ENCODE measurements at regions not wholly inside any gene's neighbourhood (a gene's known extent, or its start where the extent isn't known, plus 50 kb on each side); places are given as distances from the start of the nearest gene placed in this dataset.

- CTCF ChIA-PET, result interaction anchor here (0.9 kb wide), 1 partner anchor 11 kb away, joined by 5 read pairs; no protein-coding TSS in a partner anchor
- DNase-seq (ENCODE audit: low read depth), result no peak
- no peak for TF ChIP-seq CTCF (IDR thresholded peaks at IDR 0.05; ENCODE audit: insufficient read depth, low read depth, low read length)
- POLR2A ChIA-PET, result no interaction called here
- Histone ChIP-seq H3K4me3 (ENCODE audit: low read depth, low read length) (no peak overlapping the region), H3K36me3 (ENCODE audit: control insufficient read depth, insufficient read depth, low read length) (no peaks in the 10 kb centered on the region), H3K27me3 (ENCODE audit: control insufficient read depth, insufficient read depth, low read length) (no peaks in the 10 kb centered on the region)
These were observed 164.5 kb upstream of the E2F7 start for GRCh38 chr12:77229640-77230442.

- CTCF ChIA-PET, result interaction anchor here (1.3 kb wide), 1 partner anchor 76 kb away, joined by 3 read pairs; no protein-coding TSS in a partner anchor
- POLR2A ChIA-PET, result no interaction called here
- DNase-seq (ENCODE audit: low read depth), result no peak
- no peak overlapping the region for H3K4me3 ChIP-seq (ENCODE audit: low read depth, low read length)
- TF ChIP-seq CTCF (IDR thresholded peaks at IDR 0.05; ENCODE audit: insufficient read depth, low read depth, low read length), result no peak
- no peaks in the 10 kb centered on the region for H3K27me3 ChIP-seq (ENCODE audit: control insufficient read depth, insufficient read depth, low read length)
- no peaks in the 10 kb centered on the region for H3K36me3 ChIP-seq (ENCODE audit: control insufficient read depth, insufficient read depth, low read length)
These were observed 163.0 kb upstream of the E2F7 start for GRCh38 chr12:77228376-77228775.

GRCh38 chr12:77226368-77226767, 161.0 kb upstream of the E2F7 start:
- TF ChIP-seq CTCF (IDR thresholded peaks at IDR 0.05; ENCODE audit: insufficient read depth, low read depth, low read length), result no peak
- Histone ChIP-seq H3K27me3 (ENCODE audit: control insufficient read depth, insufficient read depth, low read length) (no peaks in the 10 kb centered on the region), H3K36me3 (ENCODE audit: control insufficient read depth, insufficient read depth, low read length) (no peaks in the 10 kb centered on the region), H3K4me3 (ENCODE audit: low read depth, low read length) (no peak overlapping the region)
- POLR2A ChIA-PET, result no interaction called here
- DNase-seq (ENCODE audit: low read depth), result no peak
- CTCF ChIA-PET, result no interaction called here

- Histone ChIP-seq H3K4me3 (ENCODE audit: low read depth, low read length) (no peak overlapping the region), H3K27me3 (ENCODE audit: control insufficient read depth, insufficient read depth, low read length) (no peaks in the 10 kb centered on the region), H3K36me3 (ENCODE audit: control insufficient read depth, insufficient read depth, low read length) (no peaks in the 10 kb centered on the region)
- TF ChIP-seq CTCF (IDR thresholded peaks at IDR 0.05; ENCODE audit: insufficient read depth, low read depth, low read length), result no peak
- no peak for DNase-seq (ENCODE audit: low read depth)
- ChIA-PET POLR2A (no interaction called here), CTCF (interaction anchor here (0.6 kb wide), 1 partner anchor 44 kb away, joined by 3 read pairs; no protein-coding TSS in a partner anchor)
These were observed 160.0 kb upstream of the E2F7 start for GRCh38 chr12:77225373-77225772.

GRCh38 chr12:77224346-77224745, 159.0 kb upstream of the E2F7 start:
- no peak for TF ChIP-seq CTCF (IDR thresholded peaks at IDR 0.05; ENCODE audit: insufficient read depth, low read depth, low read length)
- Histone ChIP-seq H3K36me3 (ENCODE audit: control insufficient read depth, insufficient read depth, low read length) (no peaks in the 10 kb centered on the region), H3K4me3 (ENCODE audit: low read depth, low read length) (no peak overlapping the region), H3K27me3 (ENCODE audit: control insufficient read depth, insufficient read depth, low read length) (no peaks in the 10 kb centered on the region)
- CTCF ChIA-PET, result interaction anchor here (0.6 kb wide), 1 partner anchor 408 kb away, joined by 3 read pairs; no protein-coding TSS in a partner anchor
- no peak for DNase-seq (ENCODE audit: low read depth)
- POLR2A ChIA-PET, result no interaction called here
